Left ventricle myocardium inferior (tissue), 1 donor: ENCODE measurements at regions not wholly inside any gene's neighbourhood (a gene's known extent, or its start where the extent isn't known, plus 50 kb on each side); places are given as distances from the start of the nearest gene placed in this dataset.

Experiments used
- DNase-seq: peaks from one replicate; pipeline ENCODE4 v3.0.0-alpha.2; 2020
- H3K27ac ChIP-seq: fragments of 200-600 bp; replicated peaks from 2 replicates; pipeline ENCODE4 v1.8.0; 2021
- H3K27me3 ChIP-seq: fragments of 200-600 bp; 2 replicates; pipeline ENCODE4 v1.8.0; 2021; ENCODE audit warnings: low read depth
- H3K36me3 ChIP-seq: fragments of 200-600 bp; 2 replicates; pipeline ENCODE4 v1.8.0; 2021
- H3K4me1 ChIP-seq: fragments of 200-600 bp; 2 replicates; pipeline ENCODE4 v1.8.0; 2021
- H3K4me3 ChIP-seq: fragments of 200-600 bp; 2 replicates; pipeline ENCODE4 v1.8.0; 2021; ENCODE audit warnings: mild to moderate bottlenecking, moderate library complexity
- H3K9me3 ChIP-seq: fragments of 200-600 bp; replicated peaks from 2 replicates; pipeline ENCODE4 v1.8.0; 2021
- intact Hi-C: fragments of 100-400 bp; cut with micrococcal nuclease; formaldehyde crosslinking; loops from one replicate; pipeline ENCODE4 v1.11.0; 2022
- TF ChIP-seq, protein P1 (sequence below): fragments of 200-600 bp; IDR thresholded peaks from 2 replicates; pipeline ENCODE4 v1.8.0; 2021; ENCODE audit warnings: antibody characterized with exemption, mild to moderate bottlenecking, borderline replicate concordance
- donor health status: DM: no; HTN: yes; CAD: no; lungs with severe emphysema.

DNA sequence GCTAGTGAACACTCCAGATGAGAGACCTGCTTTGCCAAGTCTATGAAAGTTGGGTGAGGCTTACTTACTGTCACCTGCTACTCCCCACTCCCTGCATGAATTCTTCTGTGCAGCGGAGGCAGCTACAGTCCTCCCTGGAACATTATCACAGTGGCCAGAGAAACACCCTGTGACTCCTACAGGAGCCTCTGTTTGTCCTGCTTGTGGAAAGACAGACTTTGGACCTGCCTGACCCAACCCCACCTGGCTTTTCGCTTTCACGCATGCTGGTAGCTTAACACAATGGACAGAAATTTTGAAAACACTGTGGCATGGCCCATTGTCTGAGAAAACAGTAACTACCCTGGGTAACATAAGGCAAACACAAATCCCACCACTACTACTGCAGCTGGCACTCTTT lies 1565.5 kb upstream of the CADM2 start:
- TF ChIP-seq, protein P1, sequence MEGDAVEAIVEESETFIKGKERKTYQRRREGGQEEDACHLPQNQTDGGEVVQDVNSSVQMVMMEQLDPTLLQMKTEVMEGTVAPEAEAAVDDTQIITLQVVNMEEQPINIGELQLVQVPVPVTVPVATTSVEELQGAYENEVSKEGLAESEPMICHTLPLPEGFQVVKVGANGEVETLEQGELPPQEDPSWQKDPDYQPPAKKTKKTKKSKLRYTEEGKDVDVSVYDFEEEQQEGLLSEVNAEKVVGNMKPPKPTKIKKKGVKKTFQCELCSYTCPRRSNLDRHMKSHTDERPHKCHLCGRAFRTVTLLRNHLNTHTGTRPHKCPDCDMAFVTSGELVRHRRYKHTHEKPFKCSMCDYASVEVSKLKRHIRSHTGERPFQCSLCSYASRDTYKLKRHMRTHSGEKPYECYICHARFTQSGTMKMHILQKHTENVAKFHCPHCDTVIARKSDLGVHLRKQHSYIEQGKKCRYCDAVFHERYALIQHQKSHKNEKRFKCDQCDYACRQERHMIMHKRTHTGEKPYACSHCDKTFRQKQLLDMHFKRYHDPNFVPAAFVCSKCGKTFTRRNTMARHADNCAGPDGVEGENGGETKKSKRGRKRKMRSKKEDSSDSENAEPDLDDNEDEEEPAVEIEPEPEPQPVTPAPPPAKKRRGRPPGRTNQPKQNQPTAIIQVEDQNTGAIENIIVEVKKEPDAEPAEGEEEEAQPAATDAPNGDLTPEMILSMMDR, result no peak
- no peaks in the 10 kb centered on the region for H3K36me3 ChIP-seq
- peaks cover 7% of the 10 kb centered on the region for H3K9me3 ChIP-seq
- intact Hi-C loops, result no loop called here
- no peaks in the 10 kb centered on the region for H3K4me1 ChIP-seq
- DNase-seq, result no peak
- no peak overlapping the region for H3K4me3 ChIP-seq
- no peak overlapping the region for H3K27ac ChIP-seq
- no peaks in the 10 kb centered on the region for H3K27me3 ChIP-seq

DNA sequence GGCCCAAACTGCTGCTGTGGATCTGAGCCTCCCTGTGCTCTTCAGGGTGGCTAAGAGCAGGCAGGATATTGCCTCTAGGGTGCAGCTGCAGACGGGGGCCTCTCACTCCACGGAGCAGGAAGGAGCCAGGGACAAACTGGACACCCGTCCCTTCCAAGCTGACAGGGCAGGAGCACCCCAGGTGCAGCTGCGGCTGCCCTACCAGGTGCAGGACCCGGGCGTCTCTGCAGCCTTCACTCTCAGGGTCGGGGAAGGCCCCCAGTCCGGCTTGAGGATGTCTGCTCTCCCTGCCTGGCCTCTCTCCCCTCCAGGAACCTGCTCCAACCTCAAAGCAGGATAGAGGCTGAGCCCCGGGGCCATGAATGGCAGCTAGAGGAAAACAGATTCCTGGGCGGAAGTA lies 1554.9 kb upstream of the CADM2 start:
- DNase-seq, result no peak

GRCh38 chr3:83426300-83426699 lies 1532.5 kb upstream of the CADM2 start:
- H3K27ac ChIP-seq, result no peak overlapping the region
- intact Hi-C loops, result no loop called here

More for the DNA sequence above, 1554.9 kb upstream of the CADM2 start:
- no peaks in the 10 kb centered on the region for H3K27me3 ChIP-seq
- peaks cover 7% of the 10 kb centered on the region for H3K9me3 ChIP-seq
- intact Hi-C loops, result no loop called here
- H3K27ac ChIP-seq, result no peak overlapping the region
- H3K36me3 ChIP-seq, result no peaks in the 10 kb centered on the region
- TF ChIP-seq, protein P1, result no peak
- H3K4me1 ChIP-seq, result no peaks in the 10 kb centered on the region
- H3K4me3 ChIP-seq, result no peak overlapping the region

DNA sequence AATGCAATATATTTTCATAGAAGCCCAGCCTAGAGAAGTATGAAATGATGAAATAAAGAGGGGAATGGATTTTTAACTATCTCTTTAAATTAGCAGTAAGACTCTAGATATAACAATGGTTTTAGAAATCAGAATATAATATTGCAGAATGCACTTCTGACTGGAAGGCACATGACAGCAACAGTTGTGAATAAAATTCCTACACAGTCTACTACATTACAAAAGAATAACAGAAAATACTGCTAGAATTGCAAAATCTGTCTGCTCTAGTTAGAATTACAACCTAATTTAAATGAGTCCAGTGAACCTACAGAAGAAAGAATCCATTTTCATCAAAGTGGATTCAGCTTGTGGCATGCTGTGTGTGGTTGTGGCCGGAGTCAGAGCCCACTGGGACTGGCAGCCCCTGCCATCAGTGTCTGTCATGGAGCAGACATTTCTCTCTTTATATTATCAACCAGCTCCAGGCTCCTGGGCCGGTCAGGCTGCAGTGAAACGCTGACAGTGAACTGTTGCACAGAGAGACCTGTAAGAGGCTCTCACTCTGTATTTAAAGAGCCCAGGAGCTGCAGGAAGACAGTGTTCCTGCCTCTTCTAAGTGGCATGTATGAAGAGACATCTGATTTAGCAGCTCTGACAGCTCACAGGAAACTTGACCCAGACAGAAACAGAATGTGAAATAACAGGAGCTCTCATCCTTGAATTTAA lies 1523.8 kb upstream of the CADM2 start:
- intact Hi-C loops, result no loop called here
- DNase-seq, result no peak
- TF ChIP-seq, protein P1, result no peak
- H3K27me3 ChIP-seq, result no peaks in the 10 kb centered on the region
- H3K4me1 ChIP-seq, result no peaks in the 10 kb centered on the region
- H3K9me3 ChIP-seq, result no peaks in the 10 kb centered on the region
- no peaks in the 10 kb centered on the region for H3K36me3 ChIP-seq
- no peak overlapping the region for H3K27ac ChIP-seq
- no peak overlapping the region for H3K4me3 ChIP-seq

More at GRCh38 chr3:83426300-83426699, 1532.5 kb upstream of the CADM2 start:
- Histone ChIP-seq H3K9me3 (no peaks in the 10 kb centered on the region), H3K4me1 (no peaks in the 10 kb centered on the region), H3K36me3 (no peaks in the 10 kb centered on the region), H3K27me3 (no peaks in the 10 kb centered on the region), H3K4me3 (no peak overlapping the region)
- no peak for DNase-seq
- TF ChIP-seq, protein P1, result no peak

- H3K9me3 ChIP-seq, result peaks cover 14% of the 10 kb centered on the region
- intact Hi-C loops, result no loop called here
These were observed 1520.6 kb upstream of the CADM2 start for GRCh38 chr3:83438188-83438587.

More at GRCh38 chr3:83438188-83438587, 1520.6 kb upstream of the CADM2 start:
- Histone ChIP-seq H3K27ac (no peak overlapping the region), H3K4me1 (no peaks in the 10 kb centered on the region), H3K36me3 (no peaks in the 10 kb centered on the region), H3K4me3 (no peak overlapping the region), H3K27me3 (no peaks in the 10 kb centered on the region)
- no peak for DNase-seq
- TF ChIP-seq, protein P1, result no peak
